Right atrium auricular region (tissue), 2 donors: ENCODE measurements at regions not wholly inside any gene's neighbourhood (a gene's known extent, or its start where the extent isn't known, plus 50 kb on each side); places are given as distances from the start of the nearest gene placed in this dataset.

ENCODE experiments used
- DNase-seq: peaks from one replicate; pipeline ENCODE4 v3.0.0-alpha.2; 2019; ENCODE audit warnings: low spot score
- H3K27ac ChIP-seq, 2 donors: fragments of 200-600 bp; sonication (generic); 1 replicate in 1 of 2; 2 replicates in 1 of 2; pipeline ENCODE4 v1.5.1; 2016 to 2019
- H3K27me3 ChIP-seq, 2 donors: fragments of 200-600 bp; sonication (generic); one replicate each; pipeline versions ENCODE4 v1.5.1 to v1.6.0; 2017 to 2019
- H3K36me3 ChIP-seq: fragments of 200-600 bp; sonication (generic); one replicate; pipeline ENCODE4 v1.5.1; 2016
- H3K4me1 ChIP-seq, 2 donors: fragments of 200-600 bp; sonication (generic); one replicate each; pipeline versions ENCODE4 v1.5.1 to v1.6.0; 2017 to 2019
- H3K4me3 ChIP-seq, 2 donors: fragments of 200-600 bp; sonication (generic); 1 replicate in 1 of 2; 2 replicates in 1 of 2; pipeline ENCODE4 v1.5.1; 2017 to 2019; ENCODE audit warnings: mild to moderate bottlenecking in 1 of 2, moderate library complexity in 1 of 2
- H3K9me3 ChIP-seq, 2 donors: fragments of 200-600 bp; sonication (generic); one replicate each; pipeline ENCODE4 v1.5.1; 2019
- CTCF ChIP-seq, 2 donors: fragments of 200-600 bp; sonication (generic); IDR thresholded peaks; one replicate each; pipeline ENCODE4 v1.5.1; 2019; ENCODE audit warnings: antibody characterized with exemption in 2 of 2

GRCh38 chr12:115823635-115824034, 453.9 kb downstream of the MED13L start:
- no peaks in the 10 kb centered on the region for H3K4me1 ChIP-seq
- no peaks in the 10 kb centered on the region for H3K36me3 ChIP-seq
- H3K4me3 ChIP-seq, result no peak overlapping the region
- no peak overlapping the region for H3K27ac ChIP-seq
- peaks cover 0 to 12% of the 10 kb centered on the region in 2 donors for H3K9me3 ChIP-seq
- TF ChIP-seq CTCF (IDR thresholded peaks at IDR 0.05), result no peak
- no peaks in the 10 kb centered on the region for H3K27me3 ChIP-seq
- DNase-seq, result no peak

- Histone ChIP-seq H3K36me3 (no peaks in the 10 kb centered on the region), H3K4me3 (no peak overlapping the region), H3K27me3 (no peaks in the 10 kb centered on the region), H3K4me1 (no peaks in the 10 kb centered on the region), H3K27ac (no peak overlapping the region), H3K9me3 (peaks cover 0 to 10% of the 10 kb centered on the region in 2 donors)
- no peak for DNase-seq
- TF ChIP-seq CTCF (IDR thresholded peaks at IDR 0.05), result no peak
Observed at GRCh38 chr12:115820656-115821055, 456.8 kb downstream of the MED13L start.

- Histone ChIP-seq H3K4me3 (no peak overlapping the region), H3K9me3 (no peaks in the 10 kb centered on the region), H3K27ac (no peak overlapping the region), H3K27me3 (no peaks in the 10 kb centered on the region), H3K4me1 (no peaks in the 10 kb centered on the region), H3K36me3 (no peaks in the 10 kb centered on the region)
- TF ChIP-seq CTCF (IDR thresholded peaks at IDR 0.05), result no peak
- no peak for DNase-seq
Observed at GRCh38 chr12:115818973-115819372, 458.5 kb downstream of the MED13L start.

DNA sequence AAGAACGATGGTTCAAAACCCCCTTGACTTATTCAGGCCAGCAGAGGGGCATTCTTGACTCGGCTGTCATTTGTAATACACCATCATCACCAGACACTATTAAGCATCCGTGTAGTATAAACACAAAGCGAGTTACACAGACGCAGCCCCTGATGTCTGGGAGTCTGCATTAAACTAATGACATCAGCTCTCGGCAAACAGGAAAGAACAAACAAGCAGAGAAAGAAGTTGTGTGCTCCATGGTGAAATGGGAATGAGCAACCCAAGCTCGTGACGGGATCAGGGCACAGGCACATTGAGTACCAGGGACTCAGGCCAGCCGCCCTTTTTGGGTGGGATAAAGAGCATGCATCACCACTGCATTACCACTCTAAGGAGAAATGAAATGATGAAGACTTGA, 460.1 kb downstream of the MED13L start:
- Histone ChIP-seq H3K9me3 (no peaks in the 10 kb centered on the region), H3K4me1 (no peaks in the 10 kb centered on the region), H3K4me3 (no peak overlapping the region), H3K27ac (no peak overlapping the region), H3K27me3 (no peaks in the 10 kb centered on the region), H3K36me3 (no peaks in the 10 kb centered on the region)
- TF ChIP-seq CTCF (IDR thresholded peaks at IDR 0.05), result no peak
- DNase-seq, result no peak

DNA sequence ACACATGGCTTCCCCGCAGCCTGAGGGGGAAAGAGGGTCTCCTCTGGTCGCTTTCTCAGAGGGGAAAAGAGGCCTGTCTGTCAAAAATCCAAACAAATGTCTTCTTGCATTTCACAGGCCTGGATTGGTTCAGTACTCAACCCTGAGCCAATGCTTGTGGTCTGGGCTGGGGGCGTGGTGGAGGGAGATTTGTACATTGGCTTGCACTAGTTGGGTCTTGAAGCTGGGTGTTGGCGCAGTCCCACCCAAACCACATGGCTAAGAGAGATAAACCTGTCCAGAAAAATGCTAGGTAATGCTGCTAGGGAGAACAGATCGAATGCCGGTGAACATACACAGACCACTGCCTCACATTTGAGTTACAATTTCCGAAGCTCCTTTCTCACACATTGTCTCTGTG, 461.6 kb downstream of the MED13L start:
- Histone ChIP-seq H3K36me3 (no peaks in the 10 kb centered on the region), H3K4me3 (no peak overlapping the region), H3K4me1 (no peaks in the 10 kb centered on the region), H3K9me3 (peaks cover 0 to 10% of the 10 kb centered on the region in 2 donors), H3K27me3 (no peaks in the 10 kb centered on the region), H3K27ac (no peak overlapping the region)
- no peak for DNase-seq
- no peak for TF ChIP-seq CTCF (IDR thresholded peaks at IDR 0.05)

DNA sequence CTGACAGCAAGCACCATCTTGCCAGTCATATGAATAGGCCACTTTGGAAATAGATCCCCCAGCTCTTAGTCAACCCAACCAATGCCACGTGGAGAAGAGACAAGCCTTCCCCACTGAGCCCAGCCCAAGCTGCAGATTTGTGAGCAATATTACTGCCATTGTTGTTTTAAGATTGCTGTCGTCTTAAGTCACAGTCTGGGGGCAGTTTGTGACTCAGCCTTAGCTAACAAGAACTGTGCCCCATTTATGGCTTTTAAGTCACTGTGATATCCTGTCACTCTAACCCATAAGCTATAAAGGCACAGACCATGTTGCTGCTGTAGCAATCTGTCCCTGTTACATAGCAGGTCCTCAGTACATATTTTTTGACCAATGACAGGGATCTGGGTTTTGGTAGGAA, 464.2 kb downstream of the MED13L start:
- Histone ChIP-seq H3K27me3 (no peaks in the 10 kb centered on the region), H3K4me3 (no peak overlapping the region), H3K36me3 (no peaks in the 10 kb centered on the region), H3K4me1 (no peaks in the 10 kb centered on the region), H3K9me3 (peaks cover 0 to 10% of the 10 kb centered on the region in 2 donors), H3K27ac (no peak overlapping the region)
- no peak for DNase-seq
- no peak for TF ChIP-seq CTCF (IDR thresholded peaks at IDR 0.05)
